Skeletal muscle tissue (tissue), 4 donors: ENCODE measurements at regions not wholly inside any gene's neighbourhood (a gene's known extent, or its start where the extent isn't known, plus 50 kb on each side); places are given as distances from the start of the nearest gene placed in this dataset. TPM values are rescaled to one million over a fixed set of nuclear protein-coding genes. Genes with fewer than 3 reads are reported as not detected.
"Not testable (repeated sequence)": the region's sequence is repeated elsewhere in the genome, so short reads cannot be mapped to it uniquely, and the experiment has no call there.

Experiments used
- H3K27ac ChIP-seq: one replicate; pipeline ENCODE4 v1.7.0; 2013; ENCODE audit warnings: mild to moderate bottlenecking, low read depth, low read length, inconsistent platforms
- H3K27me3 ChIP-seq, 3 donors: one replicate each; pipeline ENCODE4 v1.7.0; 2013; ENCODE audit warnings: low read length in 3 of 3; ENCODE audit not compliant: control insufficient read depth in 3 of 3, insufficient read depth in 3 of 3
- H3K36me3 ChIP-seq, 3 donors: one replicate each; pipeline ENCODE4 v1.7.0; 2013; ENCODE audit warnings: low read length in 3 of 3; ENCODE audit not compliant: control insufficient read depth in 3 of 3, insufficient read depth in 3 of 3
- H3K4me1 ChIP-seq, 3 donors: one replicate each; pipeline ENCODE4 v1.7.0; 2013; ENCODE audit warnings: low read length in 3 of 3, mild to moderate bottlenecking in 3 of 3; ENCODE audit not compliant: control insufficient read depth in 3 of 3, insufficient read depth in 3 of 3
- H3K4me3 ChIP-seq, 3 donors: one replicate each; pipeline ENCODE4 v1.7.0; 2013; ENCODE audit warnings: low read length in 3 of 3
- H3K9ac ChIP-seq, 3 donors: one replicate each; pipeline ENCODE4 v1.7.0; 2013; ENCODE audit warnings: low read length in 3 of 3, mild to moderate bottlenecking in 3 of 3, moderate library complexity in 2 of 3, low read depth in 1 of 3
- H3K9me3 ChIP-seq, 3 donors: one replicate each; pipeline ENCODE4 v1.7.0; 2013; ENCODE audit warnings: low read length in 3 of 3; ENCODE audit not compliant: control insufficient read depth in 3 of 3
- small RNA-seq: library from RNA; depleted of rRNA; stranded (forward); fragments of <200 nt; gene quantifications from one replicate; pipeline ENCODE3, GENCODE V24; 2014
- donor health status: Osteomylitis.

GRCh38 chr21:6363591-6363990 lies 4157.8 kb upstream of the TPTE start:
- H3K4me3 ChIP-seq, H3K4me1 ChIP-seq, H3K9ac ChIP-seq: not testable (repeated sequence)

GRCh38 chr21:6368824-6369223 lies 4152.6 kb upstream of the TPTE start:
- not testable (repeated sequence) for H3K9me3 ChIP-seq, H3K27me3 ChIP-seq, H3K36me3 ChIP-seq, H3K4me1 ChIP-seq
- peak overlapping the region; percentile 71 for H3K27ac ChIP-seq
- H3K4me3 ChIP-seq: peak overlapping the region; percentile 63 to 71 (median 65)
- H3K9ac ChIP-seq: peak overlapping the region; percentile 46 to 72 (median 63)

More at GRCh38 chr21:6363591-6363990, 4157.8 kb upstream of the TPTE start:
- H3K9me3 ChIP-seq, H3K36me3 ChIP-seq, H3K27me3 ChIP-seq, H3K27ac ChIP-seq: not testable (repeated sequence)

- not testable (repeated sequence) for H3K4me1 ChIP-seq, H3K9me3 ChIP-seq
These were observed 4148.1 kb upstream of the TPTE start for GRCh38 chr21:6373253-6373652.

GRCh38 chr21:6374232-6374631 lies 4147.2 kb upstream of the TPTE start:
- not testable (repeated sequence) for H3K9me3 ChIP-seq, H3K27me3 ChIP-seq, H3K36me3 ChIP-seq, H3K27ac ChIP-seq, H3K4me1 ChIP-seq
- Histone ChIP-seq H3K4me3 (peak overlapping the region in 2 of 3 donors; percentile 41 to 45), H3K9ac (peak overlapping the region in 2 of 3 donors; percentile 55 to 63)

More at GRCh38 chr21:6373253-6373652, 4148.1 kb upstream of the TPTE start:
- H3K27ac ChIP-seq, H3K4me3 ChIP-seq, H3K27me3 ChIP-seq, H3K9ac ChIP-seq, H3K36me3 ChIP-seq: not testable (repeated sequence)

- H3K27me3 ChIP-seq: not testable (repeated sequence)
These were observed 4146.5 kb upstream of the TPTE start for GRCh38 chr21:6374926-6375325.

GRCh38 chr21:6375776-6376175 lies 4145.6 kb upstream of the TPTE start:
- H3K4me3 ChIP-seq, H3K36me3 ChIP-seq, H3K27ac ChIP-seq, H3K9ac ChIP-seq, H3K4me1 ChIP-seq, H3K27me3 ChIP-seq, H3K9me3 ChIP-seq: not testable (repeated sequence)

More at GRCh38 chr21:6374926-6375325, 4146.5 kb upstream of the TPTE start:
- H3K36me3 ChIP-seq, H3K4me3 ChIP-seq, H3K4me1 ChIP-seq, H3K9ac ChIP-seq, H3K27ac ChIP-seq, H3K9me3 ChIP-seq: not testable (repeated sequence)

- not testable (repeated sequence) for H3K4me3 ChIP-seq, H3K9ac ChIP-seq, H3K27ac ChIP-seq
These were observed 4144.9 kb upstream of the TPTE start for GRCh38 chr21:6376321-6377070.

More at GRCh38 chr21:6376321-6377070, 4144.9 kb upstream of the TPTE start:
- not testable (repeated sequence) for H3K36me3 ChIP-seq, H3K27me3 ChIP-seq, H3K9me3 ChIP-seq, H3K4me1 ChIP-seq

Small RNA genes lying in the stretch of these regions (small RNA-seq; reads per million reads assigned to genes)
- gene RF00019: not detected
